ENCODE measurements at regions not wholly inside any gene's neighbourhood (a gene's known extent, or its start where the extent isn't known, plus 50 kb on each side); places are given as distances from the start of the nearest gene placed in this dataset.

GRCh38 chr5:118156181-118156580, 832.2 kb downstream of the DTWD2 start:
- H3K4me1 ChIP-seq (ENCODE audit: low read length), result peaks cover 13% of the 10 kb centered on the region
- no peak overlapping the region for H3K4me2 ChIP-seq (ENCODE audit: low read length)
- no peaks in the 10 kb centered on the region for H3K79me2 ChIP-seq (ENCODE audit: low read length)
- no peaks in the 10 kb centered on the region for H3K36me3 ChIP-seq (replicated peaks; ENCODE audit: low read depth, low read length)
- H3K4me3 ChIP-seq (ENCODE audit: low read length), result no peak overlapping the region
- H3K9ac ChIP-seq (ENCODE audit: low read length), result no peak overlapping the region
- TF ChIP-seq EZH2phosphoT487 (IDR thresholded peaks at IDR 0.05; ENCODE audit: low read depth) (no peak), CTCF (IDR thresholded peaks at IDR 0.05; ENCODE audit: low read depth, low read length) (no peak)
- no peak overlapping the region for H2AFZ ChIP-seq (ENCODE audit: low read depth, low read length)
- no peaks in the 10 kb centered on the region for H3K27me3 ChIP-seq (ENCODE audit: low read depth, low read length)
- H3K27ac ChIP-seq (ENCODE audit: low read length), result no peak overlapping the region
- no peaks in the 10 kb centered on the region for H3K9me3 ChIP-seq (ENCODE audit: insufficient read depth, low read length)
- H4K20me1 ChIP-seq (ENCODE audit: insufficient read depth, low read length), result no peaks in the 10 kb centered on the region

DNA sequence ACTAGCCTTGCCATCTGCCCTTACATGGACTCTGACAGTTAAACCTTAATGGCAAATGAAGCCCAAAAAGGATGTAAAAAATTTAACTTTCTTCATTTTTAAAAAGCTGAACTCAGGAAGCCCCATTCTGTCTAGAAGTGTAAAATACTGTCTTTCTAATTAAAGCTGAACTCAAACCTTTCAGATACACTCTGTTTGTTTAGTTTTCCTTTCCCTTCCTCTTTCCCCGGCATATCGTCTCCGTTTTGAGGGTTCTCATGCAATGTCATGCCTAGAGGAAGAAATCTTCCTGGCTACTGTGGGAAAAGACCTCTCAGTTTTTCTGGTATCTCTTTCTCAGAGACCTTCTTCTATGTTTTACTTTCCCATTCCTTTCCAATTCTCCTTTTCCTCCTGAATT, 841.5 kb downstream of the DTWD2 start:
- H3K27ac ChIP-seq (ENCODE audit: low read length), result no peak overlapping the region

DNA sequence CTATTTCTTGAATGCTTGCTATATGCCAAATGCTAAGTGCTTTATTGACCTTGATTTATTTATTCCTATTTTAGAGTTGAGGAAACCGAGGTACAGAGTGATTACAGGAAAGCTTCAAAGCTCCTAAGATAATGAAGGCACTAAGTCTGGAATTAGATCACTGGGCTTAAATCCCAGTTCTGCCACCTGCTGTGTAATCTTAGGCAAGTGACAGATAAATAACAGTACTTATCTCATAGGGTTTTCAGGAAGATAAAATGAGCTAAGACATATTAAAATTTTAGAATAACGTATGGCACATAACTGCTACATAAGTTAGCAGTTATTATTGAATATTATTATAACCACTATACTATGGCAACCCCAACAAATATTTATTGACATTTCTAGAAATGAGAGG, 843.8 kb downstream of the DTWD2 start:
- TF ChIP-seq EZH2phosphoT487 (IDR thresholded peaks at IDR 0.05; ENCODE audit: low read depth), result no peak
- TF ChIP-seq CTCF (IDR thresholded peaks at IDR 0.05; ENCODE audit: low read depth, low read length), result no peak
- H3K36me3 ChIP-seq (replicated peaks; ENCODE audit: low read depth, low read length), result no peaks in the 10 kb centered on the region

More for the DNA sequence above, 841.5 kb downstream of the DTWD2 start:
- Histone ChIP-seq H4K20me1 (ENCODE audit: insufficient read depth, low read length) (no peaks in the 10 kb centered on the region), H3K4me3 (ENCODE audit: low read length) (no peak overlapping the region), H3K36me3 (replicated peaks; ENCODE audit: low read depth, low read length) (no peaks in the 10 kb centered on the region), H3K79me2 (ENCODE audit: low read length) (no peaks in the 10 kb centered on the region), H3K4me1 (ENCODE audit: low read length) (peaks cover 4% of the 10 kb centered on the region), H3K27me3 (ENCODE audit: low read depth, low read length) (no peaks in the 10 kb centered on the region), H3K9me3 (ENCODE audit: insufficient read depth, low read length) (no peaks in the 10 kb centered on the region), H3K4me2 (ENCODE audit: low read length) (peak overlapping the region; percentile 44), H3K9ac (ENCODE audit: low read length) (no peak overlapping the region), H2AFZ (ENCODE audit: low read depth, low read length) (no peak overlapping the region)
- TF ChIP-seq EZH2phosphoT487 (IDR thresholded peaks at IDR 0.05; ENCODE audit: low read depth) (no peak), CTCF (IDR thresholded peaks at IDR 0.05; ENCODE audit: low read depth, low read length) (no peak)

DNA sequence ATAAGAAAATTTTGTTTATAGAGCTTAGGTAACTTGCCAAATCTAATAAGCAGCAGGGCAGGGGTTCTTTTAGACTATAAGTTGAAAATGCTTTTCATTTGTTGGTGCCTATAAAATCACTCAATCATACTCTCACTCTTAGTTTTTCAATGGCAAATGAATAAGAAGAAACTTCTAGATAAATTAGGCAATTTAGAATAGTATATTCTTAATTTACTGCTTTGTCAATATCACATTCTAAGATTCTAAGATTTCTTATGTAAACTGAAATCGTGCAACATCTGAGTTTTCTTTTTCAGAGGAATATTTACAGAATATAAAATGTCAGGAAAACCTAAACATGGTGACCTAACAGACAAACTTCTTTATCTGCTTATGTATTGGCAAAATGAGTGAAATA, 849.0 kb downstream of the DTWD2 start:
- Histone ChIP-seq H4K20me1 (ENCODE audit: insufficient read depth, low read length) (no peaks in the 10 kb centered on the region), H3K4me2 (ENCODE audit: low read length) (no peak overlapping the region), H2AFZ (ENCODE audit: low read depth, low read length) (no peak overlapping the region), H3K4me3 (ENCODE audit: low read length) (no peak overlapping the region), H3K9me3 (ENCODE audit: insufficient read depth, low read length) (no peaks in the 10 kb centered on the region), H3K79me2 (ENCODE audit: low read length) (no peaks in the 10 kb centered on the region), H3K36me3 (replicated peaks; ENCODE audit: low read depth, low read length) (no peaks in the 10 kb centered on the region), H3K4me1 (ENCODE audit: low read length) (no peaks in the 10 kb centered on the region), H3K9ac (ENCODE audit: low read length) (no peak overlapping the region), H3K27me3 (ENCODE audit: low read depth, low read length) (no peaks in the 10 kb centered on the region), H3K27ac (ENCODE audit: low read length) (no peak overlapping the region)
- TF ChIP-seq CTCF (IDR thresholded peaks at IDR 0.05; ENCODE audit: low read depth, low read length) (no peak), EZH2phosphoT487 (IDR thresholded peaks at IDR 0.05; ENCODE audit: low read depth) (no peak)

More for the DNA sequence above, 843.8 kb downstream of the DTWD2 start:
- no peak overlapping the region for H3K9ac ChIP-seq (ENCODE audit: low read length)
- H3K9me3 ChIP-seq (ENCODE audit: insufficient read depth, low read length), result no peaks in the 10 kb centered on the region
- peaks cover 4% of the 10 kb centered on the region for H3K4me1 ChIP-seq (ENCODE audit: low read length)
- no peak overlapping the region for H2AFZ ChIP-seq (ENCODE audit: low read depth, low read length)
- H3K4me2 ChIP-seq (ENCODE audit: low read length), result no peak overlapping the region
- H3K27me3 ChIP-seq (ENCODE audit: low read depth, low read length), result no peaks in the 10 kb centered on the region
- no peaks in the 10 kb centered on the region for H3K79me2 ChIP-seq (ENCODE audit: low read length)
- no peak overlapping the region for H3K4me3 ChIP-seq (ENCODE audit: low read length)
- H4K20me1 ChIP-seq (ENCODE audit: insufficient read depth, low read length), result no peaks in the 10 kb centered on the region
- no peak overlapping the region for H3K27ac ChIP-seq (ENCODE audit: low read length)

Measured in OCI-LY3 (cell line).